Keratinocyte (primary cell): ENCODE measurements at regions not wholly inside any gene's neighbourhood (a gene's known extent, or its start where the extent isn't known, plus 50 kb on each side); places are given as distances from the start of the nearest gene placed in this dataset.

Experiments used
- EZH2 ChIP-seq: IDR thresholded peaks from one replicate; pipeline ENCODE4 v1.6.1; 2012; ENCODE audit warnings: inconsistent platforms, mild to moderate bottlenecking, low read length, moderate library complexity
- TF ChIP-seq, protein P1 (sequence below), 3 experiments: IDR thresholded peaks in 1 of 3; conservative IDR thresholded peaks in 1 of 3; optimal IDR thresholded peaks in 1 of 3; 2 replicates in 2 of 3; 3 replicates in 1 of 3; pipeline versions ENCODE3 to v1.5.1; 2011; ENCODE audit warnings: low read length in 3 of 3, mild to moderate bottlenecking in 3 of 3, moderate library complexity in 2 of 3, control low read depth in 1 of 3, inconsistent platforms in 1 of 3; ENCODE audit not compliant: insufficient read depth in 2 of 3; ENCODE audit errors: extremely low read depth in 1 of 3

DNA sequence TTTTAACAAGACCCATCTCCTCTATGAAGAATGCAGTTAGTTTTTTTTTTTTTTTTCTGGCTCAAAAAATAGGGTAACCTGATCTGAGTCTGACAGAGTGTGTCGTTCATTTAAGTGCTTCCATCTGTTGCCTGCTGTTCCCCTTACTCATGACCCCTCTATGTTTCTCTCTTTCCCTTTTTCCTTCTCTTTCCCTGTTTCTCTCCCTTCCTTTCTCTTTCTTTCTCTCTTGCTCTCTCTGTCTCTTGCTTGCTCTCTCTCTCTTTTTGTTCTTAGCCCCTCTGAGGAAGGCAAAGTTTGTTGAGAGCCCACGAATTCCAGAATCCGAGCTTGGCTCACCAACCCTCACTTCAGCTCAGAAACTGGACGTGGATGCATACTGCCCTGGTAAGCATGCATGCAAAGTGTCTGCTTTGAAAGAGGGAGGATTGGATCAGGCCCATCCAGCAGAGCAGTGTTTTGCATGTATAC is 185.0 kb downstream of the TANC2 start:
- TF ChIP-seq, protein P1, sequence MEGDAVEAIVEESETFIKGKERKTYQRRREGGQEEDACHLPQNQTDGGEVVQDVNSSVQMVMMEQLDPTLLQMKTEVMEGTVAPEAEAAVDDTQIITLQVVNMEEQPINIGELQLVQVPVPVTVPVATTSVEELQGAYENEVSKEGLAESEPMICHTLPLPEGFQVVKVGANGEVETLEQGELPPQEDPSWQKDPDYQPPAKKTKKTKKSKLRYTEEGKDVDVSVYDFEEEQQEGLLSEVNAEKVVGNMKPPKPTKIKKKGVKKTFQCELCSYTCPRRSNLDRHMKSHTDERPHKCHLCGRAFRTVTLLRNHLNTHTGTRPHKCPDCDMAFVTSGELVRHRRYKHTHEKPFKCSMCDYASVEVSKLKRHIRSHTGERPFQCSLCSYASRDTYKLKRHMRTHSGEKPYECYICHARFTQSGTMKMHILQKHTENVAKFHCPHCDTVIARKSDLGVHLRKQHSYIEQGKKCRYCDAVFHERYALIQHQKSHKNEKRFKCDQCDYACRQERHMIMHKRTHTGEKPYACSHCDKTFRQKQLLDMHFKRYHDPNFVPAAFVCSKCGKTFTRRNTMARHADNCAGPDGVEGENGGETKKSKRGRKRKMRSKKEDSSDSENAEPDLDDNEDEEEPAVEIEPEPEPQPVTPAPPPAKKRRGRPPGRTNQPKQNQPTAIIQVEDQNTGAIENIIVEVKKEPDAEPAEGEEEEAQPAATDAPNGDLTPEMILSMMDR (optimal IDR thresholded peaks at IDR 0.05 in 1 of 3, IDR thresholded peaks at IDR 0.05 in 1 of 3, conservative IDR thresholded peaks at IDR 0.05 in 1 of 3; ENCODE audit: extremely low read depth in 1 of 3, insufficient read depth in 2 of 3, low read length in 3 of 3): no peak
- TF ChIP-seq EZH2: no peak
